Prostate gland (tissue), 2 donors: ENCODE measurements at regions not wholly inside any gene's neighbourhood (a gene's known extent, or its start where the extent isn't known, plus 50 kb on each side); places are given as distances from the start of the nearest gene placed in this dataset.

Experiments
- DNase-seq: peaks from one replicate; pipeline ENCODE4 v3.0.0-alpha.2; 2019; ENCODE audit warnings: low spot score
- H3K27ac ChIP-seq, 2 donors: fragments of 200-600 bp; sonication (generic); 2 replicates each; pipeline ENCODE4 v1.5.1; 2017 to 2019
- H3K27me3 ChIP-seq: fragments of 200-600 bp; sonication (generic); replicated peaks from 2 replicates; pipeline ENCODE4 v1.5.1; 2019; ENCODE audit not compliant: insufficient read depth
- H3K36me3 ChIP-seq, 2 donors: fragments of 200-600 bp; sonication (generic); 1 replicate in 1 of 2; 2 replicates in 1 of 2; pipeline versions ENCODE4 v1.5.1 to v1.8.1; 2017 to 2019
- H3K4me1 ChIP-seq: fragments of 200-600 bp; sonication (generic); replicated peaks from 2 replicates; pipeline ENCODE4 v1.5.1; 2019
- H3K4me3 ChIP-seq, 2 donors: fragments of 200-600 bp; sonication (generic); 2 replicates each; pipeline ENCODE4 v1.5.1; 2017 to 2019
- H3K9me3 ChIP-seq: fragments of 200-600 bp; sonication (generic); 2 replicates; pipeline ENCODE4 v1.5.1; 2017
- CTCF ChIP-seq, 4 experiments: fragments of 200-600 bp in 2 of 4; fragments of 450-650 bp in 2 of 4; sonication (generic) in 2 of 4; IDR thresholded peaks; 1 replicate in 3 of 4; 2 replicates in 1 of 4; pipeline ENCODE4 v1.5.1; 2016 to 2019; ENCODE audit warnings: antibody characterized with exemption in 4 of 4, mild to moderate bottlenecking in 2 of 4, moderate library complexity in 2 of 4
- POLR2A ChIP-seq: fragments of 450-650 bp; IDR thresholded peaks from one replicate; pipeline ENCODE4 v1.6.1; 2016; ENCODE audit warnings: antibody characterized with exemption, mild to moderate bottlenecking
- POLR2AphosphoS5 ChIP-seq: sonication (generic); formaldehyde crosslinking; IDR thresholded peaks from one replicate; pipeline ENCODE4 v1.6.1; 2017; ENCODE audit warnings: antibody characterized with exemption
- WGBS: methylation state at CpG from one replicate; pipeline ENCODE4 v1.1.5; 2018; 5-methylcytosine and 5-hydroxymethylcytosine counted together
- intact Hi-C: fragments of 100-400 bp; cut with DNase I; formaldehyde crosslinking; loops from one replicate; pipeline ENCODE4 v1.14.2; 2022

GRCh38 chr18:39636931-39637330, 2071.3 kb upstream of the CELF4 start:
- TF ChIP-seq POLR2A, result no peak
- TF ChIP-seq CTCF (IDR thresholded peaks at IDR 0.05), result no peak
- no peak for TF ChIP-seq POLR2AphosphoS5
- WGBS, result 97% methylated on average over 1 of the region's 1 CpG

GRCh38 chr18:39635966-39636365, 2070.4 kb upstream of the CELF4 start:
- Histone ChIP-seq H3K4me1 (no peaks in the 10 kb centered on the region), H3K4me3 (no peak overlapping the region)

More at GRCh38 chr18:39636931-39637330, 2071.3 kb upstream of the CELF4 start:
- Histone ChIP-seq H3K4me1 (no peaks in the 10 kb centered on the region), H3K9me3 (no peaks in the 10 kb centered on the region), H3K27me3 (no peaks in the 10 kb centered on the region), H3K27ac (no peak overlapping the region), H3K4me3 (no peak overlapping the region), H3K36me3 (no peaks in the 10 kb centered on the region)
- intact Hi-C loops, result no loop called here
- no peak for DNase-seq

GRCh38 chr18:39635192-39635591, 2069.6 kb upstream of the CELF4 start:
- TF ChIP-seq CTCF (IDR thresholded peaks at IDR 0.05) (no peak), POLR2AphosphoS5 (no peak), POLR2A (no peak)
- H3K4me1 ChIP-seq, result no peaks in the 10 kb centered on the region
- intact Hi-C loops, result no loop called here
- no peak overlapping the region for H3K4me3 ChIP-seq
- no peak for DNase-seq
- no peaks in the 10 kb centered on the region for H3K9me3 ChIP-seq
- no peaks in the 10 kb centered on the region for H3K27me3 ChIP-seq
- no peaks in the 10 kb centered on the region for H3K36me3 ChIP-seq
- H3K27ac ChIP-seq, result no peak overlapping the region

More at GRCh38 chr18:39635966-39636365, 2070.4 kb upstream of the CELF4 start:
- DNase-seq, result no peak
- Histone ChIP-seq H3K27ac (no peak overlapping the region), H3K27me3 (no peaks in the 10 kb centered on the region), H3K9me3 (no peaks in the 10 kb centered on the region), H3K36me3 (no peaks in the 10 kb centered on the region)
- no peak for TF ChIP-seq POLR2A
- TF ChIP-seq POLR2AphosphoS5, result no peak
- no peak for TF ChIP-seq CTCF (IDR thresholded peaks at IDR 0.05)
- intact Hi-C loops, result no loop called here

- intact Hi-C loops, result no loop called here
- Histone ChIP-seq H3K27me3 (no peaks in the 10 kb centered on the region), H3K9me3 (no peaks in the 10 kb centered on the region), H3K4me1 (no peaks in the 10 kb centered on the region), H3K4me3 (no peak overlapping the region), H3K36me3 (no peaks in the 10 kb centered on the region), H3K27ac (no peak overlapping the region)
- TF ChIP-seq POLR2AphosphoS5 (no peak), POLR2A (no peak), CTCF (IDR thresholded peaks at IDR 0.05) (no peak)
- no peak for DNase-seq
- WGBS, result 61% methylated on average over 5 of the region's 5 CpGs
Observed at GRCh38 chr18:39627936-39628335, 2062.3 kb upstream of the CELF4 start.

- 89% methylated on average over 4 of the region's 4 CpGs for WGBS
- Histone ChIP-seq H3K4me3 (no peak overlapping the region), H3K27me3 (no peaks in the 10 kb centered on the region), H3K27ac (no peak overlapping the region), H3K9me3 (no peaks in the 10 kb centered on the region), H3K4me1 (no peaks in the 10 kb centered on the region), H3K36me3 (no peaks in the 10 kb centered on the region)
- no peak for TF ChIP-seq CTCF (IDR thresholded peaks at IDR 0.05)
- TF ChIP-seq POLR2A, result no peak
- no peak for TF ChIP-seq POLR2AphosphoS5
- intact Hi-C loops, result no loop called here
- no peak for DNase-seq
Observed at GRCh38 chr18:39624961-39625360, 2059.4 kb upstream of the CELF4 start.
